MM.1S (cell line): ENCODE measurements at regions not wholly inside any gene's neighbourhood (a gene's known extent, or its start where the extent isn't known, plus 50 kb on each side); places are given as distances from the start of the nearest gene placed in this dataset.

Experiments used
- EZH2 ChIP-seq: fragments of 300-600 bp; sonication (generic); optimal IDR thresholded peaks from 2 replicates; pipeline ENCODE3; 2017; ENCODE audit warnings: low read depth, mild to moderate bottlenecking, antibody characterized with exemption, low read length, mixed read lengths
- EZH2phosphoT487 ChIP-seq: fragments of 300-600 bp; sonication (generic); IDR thresholded peaks from 2 replicates; pipeline ENCODE4 v1.6.1; 2018; ENCODE audit warnings: antibody characterized with exemption, low read length
- TF ChIP-seq, protein P1 (sequence below): fragments of 300-600 bp; sonication (generic); IDR thresholded peaks from 2 replicates; pipeline ENCODE4 v1.5.1; 2016; ENCODE audit warnings: antibody characterized with exemption, low read length, mixed read lengths

- TF ChIP-seq, protein P1, sequence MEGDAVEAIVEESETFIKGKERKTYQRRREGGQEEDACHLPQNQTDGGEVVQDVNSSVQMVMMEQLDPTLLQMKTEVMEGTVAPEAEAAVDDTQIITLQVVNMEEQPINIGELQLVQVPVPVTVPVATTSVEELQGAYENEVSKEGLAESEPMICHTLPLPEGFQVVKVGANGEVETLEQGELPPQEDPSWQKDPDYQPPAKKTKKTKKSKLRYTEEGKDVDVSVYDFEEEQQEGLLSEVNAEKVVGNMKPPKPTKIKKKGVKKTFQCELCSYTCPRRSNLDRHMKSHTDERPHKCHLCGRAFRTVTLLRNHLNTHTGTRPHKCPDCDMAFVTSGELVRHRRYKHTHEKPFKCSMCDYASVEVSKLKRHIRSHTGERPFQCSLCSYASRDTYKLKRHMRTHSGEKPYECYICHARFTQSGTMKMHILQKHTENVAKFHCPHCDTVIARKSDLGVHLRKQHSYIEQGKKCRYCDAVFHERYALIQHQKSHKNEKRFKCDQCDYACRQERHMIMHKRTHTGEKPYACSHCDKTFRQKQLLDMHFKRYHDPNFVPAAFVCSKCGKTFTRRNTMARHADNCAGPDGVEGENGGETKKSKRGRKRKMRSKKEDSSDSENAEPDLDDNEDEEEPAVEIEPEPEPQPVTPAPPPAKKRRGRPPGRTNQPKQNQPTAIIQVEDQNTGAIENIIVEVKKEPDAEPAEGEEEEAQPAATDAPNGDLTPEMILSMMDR, result no peak
- no peak for TF ChIP-seq EZH2
- TF ChIP-seq EZH2phosphoT487, result no peak
Measured at GRCh38 chr3:4251412-4251811, 51.8 kb upstream of the SETMAR start.
